SIG-M5 treated with dmso at 0.1 percent for 504 hours (cell line): ENCODE measurements at regions not wholly inside any gene's neighbourhood (a gene's known extent, or its start where the extent isn't known, plus 50 kb on each side); places are given as distances from the start of the nearest gene placed in this dataset.

Experiments used
- DNase-seq: peaks from one replicate; lab custom pipeline; 2025; ENCODE audit not compliant: unreplicated experiment; lab: John Stamatoyannopoulos, UW

DNA sequence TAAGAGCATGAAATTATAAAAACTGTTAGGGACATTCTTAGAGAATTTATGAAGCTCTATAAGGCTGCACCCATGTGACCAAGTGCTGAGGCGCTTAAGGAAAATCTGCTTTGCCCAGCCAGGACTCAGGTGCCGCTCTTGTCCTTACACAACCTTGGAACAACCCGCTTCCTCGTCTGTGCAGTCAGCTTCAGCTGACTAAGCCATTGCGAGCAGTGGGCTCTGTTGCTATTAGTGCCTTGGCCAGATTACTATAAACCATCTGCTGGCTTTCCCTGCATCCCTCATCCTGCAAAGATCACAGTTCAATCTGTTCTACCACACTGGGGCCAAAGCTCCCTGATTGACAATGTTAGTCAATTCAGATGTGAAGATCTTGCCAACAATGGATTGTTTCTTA lies 89.1 kb upstream of the E2F3 start:
- no peak for DNase-seq

DNA sequence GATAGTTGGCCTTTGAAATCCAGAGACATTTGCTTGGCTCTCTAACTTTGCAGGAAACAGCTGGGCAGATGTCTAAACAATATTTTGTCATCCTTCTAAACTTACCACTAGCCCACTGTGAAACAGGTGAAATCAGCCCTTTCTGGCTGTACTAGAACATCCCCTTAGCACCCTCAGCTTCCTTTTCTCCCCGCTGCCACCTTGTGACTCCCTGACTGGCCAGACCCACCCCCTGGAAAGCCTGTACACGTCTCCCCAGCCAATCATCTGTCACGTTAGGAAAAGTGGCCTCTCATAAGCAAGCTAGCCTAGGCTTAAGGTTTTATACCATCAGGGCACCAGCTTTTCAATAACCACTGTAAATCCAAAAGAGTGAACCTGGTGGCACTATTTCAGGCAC lies 88.6 kb upstream of the E2F3 start:
- no peak for DNase-seq

DNA sequence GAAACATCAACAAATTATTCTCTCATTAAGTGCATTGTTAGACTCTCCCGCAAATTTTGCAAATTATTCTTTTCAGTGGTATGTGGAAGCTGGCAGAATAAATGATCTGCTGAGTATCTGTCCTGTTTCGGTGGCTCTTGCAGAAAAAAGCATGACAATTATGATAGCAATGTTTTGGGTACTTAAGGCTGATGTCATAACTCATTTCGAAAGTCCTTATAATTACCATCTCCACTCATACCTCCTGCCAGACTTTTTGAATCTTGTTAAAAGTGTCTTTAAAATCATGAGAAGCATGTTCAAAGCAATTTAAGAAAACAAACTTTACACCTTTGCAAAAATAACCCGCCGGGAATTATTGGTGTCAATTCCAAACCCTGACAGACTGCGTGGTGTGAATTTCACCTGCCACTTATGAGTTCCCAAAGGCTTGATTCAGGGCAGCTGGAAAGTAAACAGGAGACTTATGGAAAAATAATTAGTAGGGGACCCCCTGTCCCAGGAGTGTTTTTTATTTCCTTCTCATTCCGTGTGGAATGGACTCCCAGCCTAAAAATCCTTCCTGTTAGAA lies 87.6 kb upstream of the E2F3 start:
- no peak for DNase-seq

DNA sequence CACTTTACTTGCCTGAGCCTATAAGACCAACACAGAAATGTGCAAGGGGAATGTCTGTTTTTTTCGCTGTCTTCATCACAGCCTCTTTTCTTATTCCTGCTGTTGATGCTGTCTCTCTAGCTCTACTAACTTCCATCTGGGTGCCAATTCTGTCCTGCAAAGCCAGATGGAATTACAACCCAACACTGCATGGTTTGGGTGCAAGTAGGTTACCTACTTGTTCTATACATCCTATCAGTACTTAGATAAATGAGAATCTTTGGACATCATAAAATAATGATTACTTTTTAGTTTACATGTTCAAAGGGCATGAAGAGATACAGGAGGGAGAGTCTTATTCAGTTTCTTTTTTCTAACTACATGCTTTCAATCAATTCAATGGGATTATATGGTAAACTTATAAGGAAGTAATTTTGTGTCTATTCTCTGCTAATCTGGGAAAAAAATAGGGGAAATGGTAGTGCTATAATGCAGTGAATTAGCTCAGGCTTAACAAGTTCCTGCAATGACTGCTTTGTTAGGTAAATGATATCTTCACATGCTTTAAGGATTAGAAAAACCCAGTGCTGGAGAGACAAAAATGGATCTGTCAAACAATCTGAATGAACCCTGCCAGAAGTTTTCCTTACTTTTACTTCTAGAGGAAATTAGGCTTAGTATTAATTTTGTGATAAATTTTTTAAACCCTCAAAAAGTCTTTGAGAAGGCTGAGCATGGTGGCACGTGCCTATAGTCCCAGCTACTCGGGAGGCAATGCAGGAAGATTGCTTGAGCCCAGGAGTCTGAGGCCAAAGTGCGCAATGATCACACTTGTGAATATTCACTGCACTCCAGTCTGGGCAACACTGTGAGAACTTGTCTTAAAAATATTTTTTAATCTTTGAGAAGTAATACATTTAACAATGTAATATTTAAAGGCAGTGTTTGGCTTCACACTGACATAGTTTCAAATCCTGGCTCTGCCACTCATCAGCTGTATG lies 86.5 kb upstream of the E2F3 start:
- no peak for DNase-seq

DNA sequence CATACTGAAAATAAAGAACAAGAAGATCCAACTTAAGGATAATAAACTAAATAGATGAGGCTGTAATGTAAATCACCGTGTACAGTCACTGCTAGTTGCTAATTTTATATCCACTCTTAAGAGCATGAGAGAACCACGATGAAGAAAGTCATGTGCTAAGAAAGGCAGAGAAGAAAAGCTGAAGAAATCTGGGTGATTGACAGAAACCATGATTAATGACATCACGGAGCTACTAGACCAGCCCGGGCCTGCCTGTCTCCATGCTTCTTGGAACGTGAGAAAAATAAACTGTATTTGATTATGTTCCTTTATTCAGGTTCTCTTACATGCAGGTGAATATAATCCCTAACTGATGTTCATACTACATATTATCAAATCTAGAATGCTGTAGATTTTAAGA lies 84.2 kb upstream of the E2F3 start:
- no peak for DNase-seq

DNA sequence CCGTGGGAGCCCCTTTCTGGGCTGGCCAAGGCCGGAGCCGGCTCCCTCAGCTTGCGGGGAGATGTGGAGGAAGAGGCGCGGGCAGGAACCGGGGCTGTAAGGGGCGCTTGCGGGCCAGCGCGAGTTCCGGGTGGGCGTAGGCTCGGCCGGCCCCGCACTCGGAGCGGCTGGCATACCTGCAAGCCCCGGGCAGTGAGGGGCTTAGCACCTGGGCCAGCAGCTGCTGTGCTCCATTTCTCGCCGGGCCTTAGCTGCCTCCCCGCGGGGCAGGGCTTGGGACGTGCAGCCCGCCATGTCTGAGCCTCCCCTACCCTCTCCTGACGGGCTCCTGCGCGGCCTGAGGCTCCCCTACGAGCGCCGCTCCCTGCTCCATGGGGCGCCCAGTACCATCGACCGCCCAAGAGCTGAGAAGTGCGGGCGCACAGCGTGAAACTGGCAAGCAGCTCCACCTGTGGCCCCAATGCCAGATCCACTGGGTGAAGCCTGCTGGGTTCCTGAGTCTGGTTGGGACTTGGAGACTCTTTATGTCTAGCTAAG lies 82.8 kb upstream of the E2F3 start:
- no peak for DNase-seq

DNA sequence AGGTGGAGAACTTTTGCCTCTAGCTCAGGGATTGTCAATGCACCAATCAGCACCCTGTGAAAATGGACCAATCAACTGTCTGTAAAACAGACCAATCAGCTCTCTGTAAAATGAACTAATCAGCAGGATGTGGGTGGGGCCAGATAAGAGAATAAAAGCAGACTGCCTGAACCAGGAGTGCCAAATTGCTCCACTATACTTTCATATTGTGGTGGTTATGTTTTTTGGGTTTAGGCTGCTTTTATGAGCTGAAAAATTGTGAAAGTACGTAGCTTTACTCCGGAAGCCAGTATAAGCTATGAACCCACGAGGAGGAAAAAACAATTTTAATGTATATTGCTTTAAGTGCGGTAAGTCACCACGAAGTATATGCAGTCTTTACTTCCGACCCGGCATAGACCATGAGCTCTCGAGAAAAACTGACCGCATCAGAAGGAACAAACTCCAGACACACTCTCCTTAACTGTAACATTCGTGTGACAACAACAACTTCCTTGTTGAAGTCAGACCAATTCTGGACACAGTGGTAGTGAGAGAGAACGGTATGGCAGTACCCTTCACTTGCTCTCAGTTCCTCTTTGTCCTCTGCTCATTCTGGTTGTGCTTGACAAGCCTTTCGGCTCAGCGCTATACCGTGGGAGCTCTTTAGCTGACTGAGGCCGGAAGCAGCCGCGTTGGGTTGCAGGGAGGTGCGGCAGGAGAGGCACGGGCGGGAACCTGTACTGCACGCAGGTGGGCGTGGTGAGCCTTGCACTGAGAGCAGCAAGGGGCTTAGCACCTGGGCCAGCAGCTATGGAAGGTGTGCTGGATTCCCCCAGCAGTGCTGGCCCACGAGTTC lies 81.9 kb upstream of the E2F3 start:
- DNase-seq, result peak; percentile 94

DNA sequence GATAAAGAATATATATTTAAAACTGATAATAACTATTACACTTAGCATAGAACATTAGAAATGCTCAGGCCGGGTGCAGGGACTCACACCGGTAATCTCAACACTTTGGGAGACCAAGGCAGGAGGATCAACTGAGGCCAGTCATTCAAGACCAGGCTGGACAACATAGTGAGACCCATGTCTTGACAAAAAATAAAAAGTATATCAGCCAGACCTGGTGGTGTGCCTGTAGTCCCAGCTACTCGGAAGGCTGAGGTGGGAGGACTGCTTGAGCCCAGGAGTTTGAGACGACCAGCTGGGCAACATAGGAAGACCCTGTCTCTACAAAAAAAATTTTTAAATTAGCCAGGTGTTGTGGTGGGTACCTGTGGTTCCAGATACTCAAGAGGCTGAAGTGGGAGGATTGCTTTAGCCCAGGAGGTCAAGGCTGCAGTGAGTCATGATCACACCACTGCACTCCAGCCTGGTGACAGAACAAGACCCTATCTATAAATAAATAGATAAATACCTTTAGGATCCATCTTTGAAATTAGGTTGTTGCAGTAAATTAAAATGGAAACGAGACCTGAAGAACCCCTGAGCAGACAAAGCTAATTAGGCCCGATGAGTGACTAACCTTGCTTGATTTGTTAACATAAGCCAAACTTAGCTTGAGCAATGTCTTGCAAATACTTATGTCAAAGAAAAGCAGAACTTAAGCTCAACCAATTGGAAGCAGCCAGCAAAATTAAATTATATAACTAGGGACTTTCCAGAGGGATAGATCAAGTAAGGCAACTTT lies 75.8 kb upstream of the E2F3 start:
- DNase-seq, result peak; percentile 75

DNA sequence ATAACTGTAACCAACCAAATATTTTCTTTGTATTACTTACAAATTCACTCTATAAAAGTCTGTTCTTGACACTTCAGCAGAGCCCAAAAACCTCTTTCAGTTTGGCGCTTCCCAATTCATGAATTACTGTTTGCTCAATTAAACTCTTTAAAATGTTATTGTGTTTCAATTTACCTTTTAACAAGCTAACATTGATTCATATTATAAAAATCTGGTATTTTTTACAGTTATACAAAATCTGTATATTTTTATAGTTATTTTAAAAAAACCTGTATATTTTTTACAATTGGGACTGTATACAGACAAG lies 75.3 kb upstream of the E2F3 start:
- DNase-seq, result no peak

DNA sequence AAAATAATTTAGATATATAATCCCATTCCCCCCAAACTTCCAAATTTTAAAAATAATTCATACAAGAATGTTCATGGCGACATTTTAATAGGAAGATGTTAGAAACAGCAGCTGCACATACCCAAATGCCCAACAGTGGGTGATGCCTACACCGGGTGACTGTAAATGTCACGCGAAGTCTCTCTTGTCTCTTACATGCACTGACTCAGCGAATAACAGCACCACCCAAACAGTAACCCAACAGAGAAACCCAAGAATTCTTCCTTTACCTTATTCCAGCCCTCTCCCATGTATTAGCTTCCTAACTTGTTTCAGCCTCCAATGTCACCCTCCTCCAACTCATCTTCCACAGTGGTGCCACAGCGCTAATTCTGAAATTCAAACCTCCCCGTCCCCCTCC lies 74.5 kb upstream of the E2F3 start:
- DNase-seq, result no peak

DNA sequence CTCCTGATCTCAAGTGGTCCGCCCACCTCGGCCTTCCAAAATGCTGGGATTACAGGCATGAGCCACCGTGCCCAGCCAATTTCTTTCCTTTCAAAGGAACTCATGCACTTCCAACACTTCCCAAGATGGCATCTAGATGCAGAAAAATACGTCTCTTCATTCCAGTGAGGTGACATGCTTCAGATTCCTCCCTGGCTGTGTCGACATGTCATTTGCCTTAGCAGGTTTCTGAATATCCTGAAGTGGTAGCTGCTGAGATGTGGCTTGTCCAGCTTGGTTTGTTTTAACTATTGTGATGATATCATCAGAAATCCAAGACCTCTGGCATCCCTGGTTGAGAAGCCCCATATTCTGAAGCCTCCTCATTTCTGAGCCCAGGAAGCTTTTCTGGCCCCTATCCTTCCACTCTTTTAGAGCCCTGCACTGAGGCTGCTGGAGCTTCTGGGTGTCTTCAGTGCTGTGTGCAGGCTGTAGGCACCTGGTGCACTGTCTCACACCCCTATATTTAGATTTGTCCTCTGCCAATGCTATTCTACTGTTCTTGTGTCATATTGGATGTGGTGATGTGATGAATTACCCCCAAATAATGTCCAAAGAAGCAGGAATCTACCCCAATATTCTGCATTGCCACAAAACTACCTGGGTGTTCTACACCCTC lies 73.3 kb upstream of the E2F3 start:
- DNase-seq, result no peak

DNA sequence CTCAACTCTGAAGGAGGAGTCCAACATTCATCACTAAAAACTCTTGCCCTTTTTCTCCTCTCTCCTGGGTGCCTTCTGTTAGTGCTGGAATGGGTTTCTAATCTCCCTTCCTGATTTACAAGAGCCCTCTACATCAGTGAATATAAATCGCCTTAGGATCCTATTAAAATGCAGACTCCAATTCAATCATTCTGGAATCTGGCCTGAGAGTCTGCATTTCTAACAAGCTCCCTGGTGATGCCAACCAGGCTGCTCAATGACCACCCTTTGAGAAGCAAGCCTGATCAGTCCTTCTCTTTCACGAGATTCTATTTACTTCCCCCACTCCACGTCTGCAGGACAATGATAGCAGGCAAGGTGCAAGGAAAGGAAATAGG lies 72.8 kb upstream of the E2F3 start:
- DNase-seq, result no peak

DNA sequence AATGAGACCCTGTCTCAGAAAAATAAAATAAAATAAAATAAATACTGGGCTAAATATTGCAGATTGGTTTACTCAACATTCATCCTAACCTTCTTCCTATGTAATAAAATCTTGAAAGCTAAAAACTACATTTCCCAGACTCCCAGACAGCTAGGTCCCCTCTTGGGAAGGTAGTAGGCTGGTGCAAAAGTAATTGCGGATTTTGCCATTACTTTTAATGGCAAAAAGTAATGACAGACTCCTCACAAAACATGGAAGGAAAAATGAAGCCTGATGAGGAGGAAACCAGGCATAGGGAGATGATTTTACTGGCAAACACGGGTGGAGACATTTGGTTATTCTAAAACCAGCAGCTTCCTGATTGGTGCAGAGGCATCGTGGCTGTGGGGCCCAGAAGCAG lies 70.6 kb upstream of the E2F3 start:
- no peak for DNase-seq

DNA sequence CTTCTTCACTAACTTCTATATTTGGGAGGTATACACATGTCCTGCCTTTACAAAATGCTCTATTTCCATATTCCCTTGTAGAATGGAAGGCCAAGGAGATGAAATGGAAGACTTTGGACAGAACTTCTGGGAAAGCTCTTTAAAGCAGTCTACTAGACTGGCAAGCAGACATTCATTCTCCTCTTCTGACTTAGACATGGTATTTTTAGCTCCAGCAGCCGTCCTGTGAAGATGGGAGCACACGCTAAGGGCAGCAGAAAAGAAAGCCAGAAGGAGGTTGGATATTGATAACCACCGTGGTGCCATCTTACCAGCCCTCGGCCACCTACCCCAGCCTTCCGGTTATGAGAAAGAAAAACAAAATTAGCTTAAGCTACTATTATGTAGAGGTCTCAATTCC lies 70.1 kb upstream of the E2F3 start:
- no peak for DNase-seq

DNA sequence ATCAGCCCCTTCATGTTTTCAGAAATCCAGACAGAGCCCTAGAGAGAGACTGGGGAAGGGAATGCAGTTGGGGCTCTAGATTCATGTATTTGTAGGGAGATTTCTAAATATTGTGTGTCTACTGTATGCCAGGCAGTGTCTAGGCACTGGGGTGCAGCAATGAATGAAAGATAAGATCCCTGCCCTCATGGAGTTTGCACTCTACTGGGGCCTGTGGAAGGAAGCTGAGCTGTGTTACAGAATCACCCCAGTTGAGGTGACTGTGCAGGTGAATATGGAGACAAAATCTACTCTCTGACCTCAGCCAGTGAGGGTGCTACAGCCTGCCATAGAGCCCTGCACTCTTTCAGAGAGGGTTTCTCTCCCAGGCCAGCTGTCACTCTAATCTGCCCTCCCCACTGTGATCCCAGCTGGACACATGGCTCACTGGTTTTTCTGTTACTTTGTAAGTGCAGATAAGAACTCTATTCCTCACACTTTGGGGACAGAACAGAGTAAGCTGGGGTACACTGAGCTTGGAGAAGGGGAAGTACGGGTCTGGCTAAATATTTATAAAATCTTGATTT lies 69.2 kb upstream of the E2F3 start:
- no peak for DNase-seq

DNA sequence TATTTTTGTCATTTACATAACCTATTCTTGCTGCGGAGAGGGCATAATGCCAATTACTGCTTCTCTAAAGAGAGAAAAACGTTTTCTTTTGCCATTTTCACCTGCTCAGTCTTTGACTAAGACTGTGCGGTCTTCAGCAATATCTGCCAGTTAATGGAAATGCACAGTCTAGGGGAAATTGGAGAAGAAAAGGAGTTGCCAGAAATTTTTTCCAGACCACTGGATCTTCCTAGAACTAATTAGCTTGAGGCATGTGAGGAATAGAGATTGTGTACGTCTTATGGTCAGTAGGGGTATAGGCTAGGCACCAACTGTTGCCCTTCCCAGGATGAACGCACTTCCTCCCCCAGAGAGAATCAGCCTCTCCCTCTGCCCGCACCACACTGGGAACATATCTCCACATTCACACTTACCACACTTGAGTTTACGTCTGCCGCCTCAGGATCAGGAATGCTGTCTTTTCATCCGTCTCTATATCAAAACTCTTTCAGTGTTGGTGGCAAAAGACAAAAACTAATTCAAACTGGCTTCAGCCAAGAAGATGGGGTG lies 67.9 kb upstream of the E2F3 start:
- DNase-seq, result no peak

DNA sequence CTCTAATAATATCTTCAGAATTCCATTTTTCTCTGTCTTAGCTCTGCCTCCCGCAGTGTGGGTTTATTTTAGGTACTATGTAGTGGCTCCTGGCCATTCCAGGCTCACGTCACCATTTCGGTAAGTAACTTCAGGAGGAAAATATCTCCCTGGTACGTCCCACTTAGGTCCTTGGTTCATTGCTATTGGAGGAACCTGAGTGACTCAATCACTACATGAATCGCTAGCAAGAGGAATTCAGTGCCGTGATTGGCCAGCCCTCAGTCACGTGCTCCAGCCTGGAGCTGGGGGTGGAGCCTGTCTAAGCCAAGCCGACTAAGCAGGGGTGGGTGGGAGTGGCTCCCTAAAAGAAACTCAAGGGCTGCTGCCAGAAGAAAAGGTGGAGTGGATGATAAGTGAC lies 67.3 kb upstream of the E2F3 start:
- no peak for DNase-seq

DNA sequence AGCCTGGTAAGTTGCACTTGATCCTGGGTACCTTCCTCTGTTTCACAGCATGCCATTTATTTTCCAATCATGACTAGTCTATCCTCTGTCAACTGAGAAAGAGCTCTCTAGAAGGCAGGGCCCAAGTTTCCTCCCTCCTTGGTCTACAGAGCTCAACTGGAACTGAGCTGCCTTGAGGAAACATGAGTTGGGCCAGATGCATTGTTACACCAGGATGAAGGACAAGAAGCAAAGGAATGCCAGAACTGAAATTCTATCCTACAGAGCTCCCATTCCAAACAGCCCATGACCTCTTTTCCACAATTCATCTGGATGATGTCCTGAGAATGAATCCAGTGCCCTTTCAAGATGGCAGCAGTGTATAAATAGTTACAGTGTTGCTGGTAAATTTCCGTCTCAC lies 66.7 kb upstream of the E2F3 start:
- DNase-seq, result no peak

DNA sequence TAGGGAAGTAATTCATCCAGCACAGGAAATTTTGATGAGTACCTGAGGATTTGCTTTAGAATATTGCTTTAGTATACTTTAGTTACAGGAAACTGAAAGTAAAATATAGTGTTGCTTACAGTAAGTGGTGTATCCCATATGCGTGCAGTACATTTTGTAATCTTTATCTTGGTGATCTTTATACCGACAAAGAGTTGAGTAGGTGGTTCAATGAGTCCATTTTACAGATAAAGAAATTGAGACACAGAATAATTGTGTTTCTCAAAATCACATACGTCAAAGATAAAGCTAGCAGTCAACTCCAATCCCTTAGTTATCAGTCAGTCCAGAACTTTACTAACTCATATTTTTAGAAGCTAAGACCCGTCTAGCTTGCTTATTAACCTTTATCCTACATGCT lies 65.8 kb upstream of the E2F3 start:
- DNase-seq, result no peak

DNA sequence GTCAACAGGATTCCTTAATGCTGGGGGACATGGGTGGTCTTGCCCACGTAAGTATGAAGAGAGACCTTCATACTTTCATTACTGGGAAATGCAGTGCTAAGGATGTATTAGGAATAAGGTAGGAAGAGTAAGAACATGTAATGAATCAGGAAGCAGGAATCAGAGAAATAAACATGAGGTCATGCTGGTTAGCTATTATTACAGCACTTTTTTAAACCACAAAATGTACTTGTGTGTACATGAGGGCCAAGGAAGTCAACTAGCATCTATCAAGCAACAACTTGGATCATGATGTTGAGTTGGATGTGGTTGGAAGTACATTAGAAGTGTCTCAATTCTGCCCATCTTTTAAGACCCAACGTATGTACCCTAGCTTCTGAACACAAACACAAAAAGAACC lies 63.5 kb upstream of the E2F3 start:
- no peak for DNase-seq
